ENCODE measurements at regions not wholly inside any gene's neighbourhood (a gene's known extent, or its start where the extent isn't known, plus 50 kb on each side); places are given as distances from the start of the nearest gene placed in this dataset.
"Not testable (repeated sequence)": the region's sequence is repeated elsewhere in the genome, so short reads cannot be mapped to it uniquely, and the experiment has no call there.

GRCh38 chr4:84022564-84022963 lies 476.5 kb downstream of the NKX6-1 start:
- no peak for DNase-seq

- DNase-seq = no peak
These were observed 479.5 kb downstream of the NKX6-1 start for GRCh38 chr4:84019626-84020025.

- no peak for DNase-seq
These were observed 467.1 kb downstream of the GPAT3 start for GRCh38 chr4:84003046-84003445.

GRCh38 chr4:84001876-84002569 lies 466.1 kb downstream of the GPAT3 start:
- no peak for DNase-seq

GRCh38 chr4:83996254-83996653 lies 460.3 kb downstream of the GPAT3 start:
- DNase-seq = no peak

- DNase-seq = no peak
These were observed 457.9 kb downstream of the GPAT3 start for GRCh38 chr4:83993774-83994173.

GRCh38 chr4:83989835-83990234 lies 453.9 kb downstream of the GPAT3 start:
- DNase-seq = no peak

- DNase-seq = no peak
These were observed 445.2 kb downstream of the GPAT3 start for GRCh38 chr4:83981156-83981555.

GRCh38 chr4:83979773-83980172 lies 443.9 kb downstream of the GPAT3 start:
- no peak for DNase-seq

- DNase-seq = no peak
These were observed 438.3 kb downstream of the GPAT3 start for GRCh38 chr4:83974111-83974780.

GRCh38 chr4:83964996-83965541 lies 429.2 kb downstream of the GPAT3 start:
- DNase-seq = no peak

GRCh38 chr4:83962492-83962891 lies 426.6 kb downstream of the GPAT3 start:
- no peak for DNase-seq

- DNase-seq = no peak
These were observed 425.7 kb downstream of the GPAT3 start for GRCh38 chr4:83961575-83961974.

- no peak for DNase-seq
These were observed 423.3 kb downstream of the GPAT3 start for GRCh38 chr4:83959160-83959559.

GRCh38 chr4:83947830-83948193 lies 411.9 kb downstream of the GPAT3 start:
- DNase-seq = no peak

GRCh38 chr4:83947125-83947829 lies 411.4 kb downstream of the GPAT3 start:
- no peak for DNase-seq

- not testable (repeated sequence) for DNase-seq
These were observed 407.8 kb downstream of the GPAT3 start for GRCh38 chr4:83943691-83944090.

- DNase-seq = no peak
These were observed 397.0 kb downstream of the GPAT3 start for GRCh38 chr4:83932750-83933391.

GRCh38 chr4:83931659-83932438 lies 395.9 kb downstream of the GPAT3 start:
- DNase-seq = no peak

GRCh38 chr4:83929550-83929949 lies 393.6 kb downstream of the GPAT3 start:
- no peak for DNase-seq

- no peak for DNase-seq
These were observed 391.0 kb downstream of the GPAT3 start for GRCh38 chr4:83926950-83927349.
